ENCODE measurements at regions not wholly inside any gene's neighbourhood (a gene's known extent, or its start where the extent isn't known, plus 50 kb on each side); places are given as distances from the start of the nearest gene placed in this dataset.
"Not testable (repeated sequence)": the region's sequence is repeated elsewhere in the genome, so short reads cannot be mapped to it uniquely, and the experiment has no call there.

DNA sequence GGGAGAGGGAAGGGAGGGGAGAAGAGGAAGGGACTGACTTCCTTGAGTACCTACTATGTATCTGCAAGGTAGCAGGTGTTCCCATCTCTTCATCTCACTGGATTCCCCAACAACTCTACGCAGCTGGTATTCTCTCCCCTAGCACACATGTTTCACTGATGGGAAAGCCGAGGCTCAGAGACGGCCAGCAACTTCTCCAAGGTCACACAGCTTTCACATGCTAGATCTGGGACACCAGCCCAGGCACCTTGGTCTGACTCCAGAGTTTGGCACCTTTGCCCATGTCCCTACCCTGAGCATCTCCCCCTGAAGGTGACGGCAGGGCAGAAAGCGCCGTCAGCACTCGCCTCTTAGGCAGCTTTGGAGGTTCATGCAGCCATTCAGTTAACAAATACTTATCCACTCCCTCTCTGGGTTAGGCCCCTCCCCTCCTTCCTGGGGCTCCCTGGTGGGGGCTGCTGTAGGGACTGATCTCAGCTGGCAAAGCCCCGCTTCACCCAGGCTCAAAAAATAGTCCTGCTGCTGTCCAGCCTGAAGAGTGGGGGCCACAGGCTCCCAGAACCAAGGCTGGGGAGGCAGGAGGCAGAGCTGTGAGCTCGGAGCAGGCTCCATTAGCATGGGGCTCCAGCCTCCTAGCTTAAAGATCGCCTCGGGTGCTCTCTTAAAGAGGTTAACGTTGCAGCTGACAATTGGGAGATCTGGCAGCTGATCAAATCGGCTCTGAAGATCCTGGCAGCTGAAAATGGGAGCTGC is 79.4 kb downstream of the IGLL1 start:
- no peak for DNase-seq

DNA sequence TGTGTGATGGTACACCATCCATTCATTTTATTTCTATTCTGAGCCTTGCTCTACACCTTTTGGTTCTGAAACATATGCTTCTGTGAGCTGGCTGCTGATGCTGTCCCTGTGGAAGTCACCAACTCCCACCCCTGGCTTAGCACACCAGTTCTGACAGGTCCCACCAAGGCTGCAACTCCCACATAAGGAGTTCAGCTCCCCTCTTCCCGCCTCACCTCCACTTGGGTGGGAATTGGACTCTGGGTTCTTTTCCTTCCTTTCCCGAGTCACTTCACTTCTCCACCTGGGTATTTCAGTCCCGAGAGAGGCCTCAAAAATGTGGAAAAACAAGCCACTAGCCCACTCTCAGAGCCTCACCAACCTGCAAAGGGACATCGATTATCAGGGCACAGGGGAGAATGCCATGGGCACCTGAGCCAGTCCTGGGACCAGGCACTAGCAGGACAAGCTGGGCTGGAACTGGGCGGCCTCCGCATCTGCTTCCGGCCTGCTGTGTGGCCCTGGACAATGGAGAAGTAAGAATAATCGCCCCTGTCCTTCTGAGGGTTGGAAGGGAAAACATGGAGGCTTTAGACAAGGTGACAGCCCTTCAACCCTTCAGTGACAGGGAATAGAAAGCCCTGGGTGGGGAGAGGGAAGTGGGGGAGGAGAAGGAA is 80.1 kb downstream of the IGLL1 start:
- DNase-seq = no peak

DNA sequence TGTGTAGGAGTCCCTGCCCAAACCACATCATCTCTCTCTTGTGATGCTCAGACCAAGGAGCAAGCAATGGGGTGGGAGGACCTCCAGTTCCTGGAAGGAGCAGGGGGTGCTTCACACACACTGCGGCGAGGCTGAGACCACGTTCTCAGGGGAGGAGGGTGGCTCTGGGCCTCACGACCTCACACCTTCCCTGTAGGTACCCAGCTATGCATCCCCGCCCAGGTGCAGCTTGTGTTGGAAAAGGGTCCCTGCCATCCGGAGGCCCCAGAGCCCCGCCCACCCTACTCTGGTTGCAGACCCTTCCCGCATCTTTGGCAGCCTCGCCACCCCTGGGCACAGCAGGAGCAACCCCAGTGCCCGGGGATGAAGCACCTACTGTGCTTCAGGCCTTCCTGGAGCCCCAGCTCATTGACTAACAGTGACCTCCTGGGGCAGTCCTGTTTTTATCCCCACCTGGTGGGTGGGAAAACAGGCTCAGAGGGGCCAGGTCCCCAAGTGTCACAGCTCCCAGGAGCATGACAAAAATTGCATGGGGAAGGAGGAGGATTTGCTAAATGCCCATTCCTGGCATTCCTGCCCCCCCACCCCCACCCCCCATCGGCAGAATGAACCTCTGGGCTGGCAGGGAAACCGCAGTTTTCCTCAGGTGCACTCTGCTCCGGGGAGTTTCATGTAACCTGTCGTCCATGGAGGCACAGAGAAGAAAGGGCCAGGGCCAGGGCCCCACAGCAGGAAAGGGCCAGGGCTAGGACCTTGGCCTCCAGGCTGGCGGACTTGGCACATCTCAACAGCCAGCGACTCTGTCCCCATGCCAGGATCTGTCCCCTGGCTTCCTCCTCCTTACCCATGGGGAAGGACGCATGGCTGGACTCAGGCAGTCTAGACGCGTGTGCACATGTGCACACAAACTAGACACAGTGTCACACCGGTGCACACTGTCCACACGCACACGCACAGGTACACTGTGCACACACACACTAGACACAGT is 81.0 kb downstream of the IGLL1 start:
- DNase-seq = no peak

DNA sequence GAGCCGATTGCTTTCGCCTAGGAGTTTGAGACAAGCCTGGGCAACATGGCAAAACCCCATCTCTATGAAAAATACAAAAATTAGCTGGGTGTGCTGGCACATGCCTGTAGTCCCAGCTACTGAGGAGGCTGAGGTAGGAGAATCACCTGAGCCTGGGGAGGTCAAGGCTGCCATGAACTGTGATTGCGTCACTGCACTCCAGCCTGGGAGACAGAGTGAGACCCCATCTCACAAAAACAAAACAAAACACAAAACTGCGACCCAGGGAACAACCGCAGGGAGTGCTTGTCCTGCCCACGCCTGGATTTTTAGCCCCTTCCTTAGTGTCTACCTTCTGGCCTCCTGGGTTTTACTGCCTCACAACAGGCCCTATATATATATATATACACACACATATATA is 82.2 kb downstream of the IGLL1 start:
- DNase-seq = not testable (repeated sequence)

DNA sequence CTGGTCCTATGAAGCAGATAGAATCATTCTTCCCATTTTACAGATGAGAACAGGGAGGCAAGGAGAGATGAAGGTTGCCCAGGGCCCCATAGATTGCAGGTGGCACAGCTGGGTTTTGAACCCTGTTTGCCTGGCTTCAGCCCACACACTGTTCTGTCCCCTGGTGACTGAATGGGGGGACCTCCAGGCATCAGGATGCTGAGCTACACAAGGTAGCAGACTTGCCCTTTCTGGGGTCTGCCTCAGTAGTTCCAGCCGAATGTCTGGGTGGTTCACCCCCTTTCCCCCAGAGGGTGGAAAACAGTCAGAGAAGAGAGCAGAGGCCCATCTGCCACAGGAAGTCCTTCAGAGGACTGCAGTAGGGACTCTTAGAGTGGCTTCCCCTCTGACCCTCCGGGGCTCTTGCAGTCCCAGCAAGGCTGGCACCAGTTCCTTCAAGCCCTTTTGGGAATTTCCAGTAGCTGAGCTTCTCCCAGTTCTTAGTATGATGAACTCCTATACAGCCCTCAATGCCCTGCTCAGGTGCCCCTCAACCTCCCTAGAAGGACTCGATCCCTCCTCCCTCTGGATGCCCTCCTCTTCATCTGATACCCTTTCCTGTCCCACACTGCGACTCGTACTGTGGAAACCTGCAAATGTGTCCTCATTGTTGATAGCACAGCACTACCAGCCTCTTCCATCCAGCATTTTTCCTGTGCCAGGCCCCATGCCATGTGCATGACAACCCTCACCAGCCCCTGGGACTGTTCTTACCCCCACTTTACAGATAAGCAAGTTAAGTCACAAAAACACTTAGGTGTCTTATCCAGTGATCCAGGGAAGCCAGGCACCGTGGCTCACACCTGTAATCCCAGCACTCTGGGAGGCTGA is 82.8 kb downstream of the IGLL1 start:
- DNase-seq = no peak

GRCh38 chr22:23496445-23496833 is 83.7 kb downstream of the IGLL1 start:
- no peak for DNase-seq

DNA sequence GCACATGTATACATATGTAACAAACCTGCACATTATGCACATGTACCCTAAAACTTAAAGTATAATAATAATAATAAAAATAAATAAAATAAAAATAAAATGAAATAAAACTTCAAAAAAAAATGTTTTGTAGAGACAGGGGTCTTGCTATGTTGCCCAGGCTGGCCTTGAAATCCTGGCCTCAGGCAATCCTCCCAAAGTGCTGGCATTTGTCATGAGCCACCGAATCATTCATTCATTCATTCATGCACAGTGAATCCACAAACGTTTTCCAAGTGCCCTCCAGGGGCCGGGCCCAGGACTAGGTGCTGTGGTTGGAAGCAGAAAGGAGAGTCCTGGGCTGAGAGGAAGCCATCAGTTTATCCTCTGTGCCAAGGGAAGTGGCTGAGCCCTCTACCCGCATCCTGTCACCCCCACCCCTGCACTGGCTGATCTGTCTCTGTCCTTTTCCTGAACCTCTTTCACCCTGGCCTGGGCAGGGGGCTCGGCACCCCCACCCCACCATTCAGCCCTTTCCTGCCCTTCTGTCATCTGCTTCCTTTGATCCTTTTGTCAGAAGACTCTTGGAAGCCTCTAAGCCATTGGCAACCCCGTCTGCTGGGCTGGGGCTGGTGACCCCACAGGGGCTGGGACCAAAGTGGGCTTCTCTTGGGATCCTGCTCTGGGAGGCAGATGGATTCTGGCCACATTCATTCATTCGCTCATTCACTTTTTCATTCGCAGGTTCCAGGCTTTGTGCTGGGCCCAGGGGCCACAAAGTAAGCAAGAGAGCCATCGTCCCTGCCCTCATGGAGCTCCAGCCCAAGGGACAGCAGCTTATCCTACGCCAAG is 84.3 kb downstream of the IGLL1 start:
- DNase-seq = no peak

DNA sequence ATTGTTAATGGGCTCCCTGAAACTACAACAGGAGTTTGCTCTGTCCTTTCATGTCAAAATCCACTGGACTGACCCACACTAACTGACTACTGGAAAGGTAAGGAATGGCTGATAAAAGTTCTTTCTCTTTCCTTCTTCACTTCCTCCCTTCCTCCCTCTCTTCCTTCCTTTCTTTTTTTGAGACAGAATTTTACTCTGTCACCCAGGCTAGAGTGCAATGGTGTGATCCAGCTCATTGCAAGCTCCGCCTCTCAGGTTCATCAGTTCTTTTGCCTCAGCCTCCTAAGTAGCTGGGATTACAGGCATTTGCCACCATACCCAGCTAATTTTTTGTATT is 85.2 kb downstream of the IGLL1 start:
- no peak for DNase-seq

- DNase-seq = no peak
These were observed 94.6 kb downstream of the IGLL1 start for GRCh38 chr22:23485490-23485889.

- DNase-seq = no peak
These were observed 95.4 kb downstream of the IGLL1 start for GRCh38 chr22:23484651-23485050.

DNA sequence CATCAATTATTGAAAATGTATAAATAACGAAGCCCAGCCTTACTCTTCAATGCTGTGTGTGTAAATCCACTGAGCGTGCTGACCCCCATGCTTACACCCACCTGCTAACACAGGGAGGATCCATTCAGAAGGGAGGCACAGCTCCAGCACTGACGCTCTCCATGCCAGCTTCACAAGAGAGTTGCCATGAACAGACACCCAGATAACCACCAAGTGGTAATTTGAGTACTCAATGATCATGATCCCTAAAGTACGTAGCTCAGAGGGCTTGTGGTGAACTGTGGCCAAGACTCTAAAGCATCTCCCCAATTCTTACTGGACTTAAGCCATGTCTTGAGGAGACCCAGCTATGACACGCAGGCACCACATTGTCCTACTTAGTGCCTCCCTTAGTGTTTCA is 98.7 kb downstream of the IGLL1 start:
- no peak for DNase-seq

GRCh38 chr22:23478175-23478574 is 101.9 kb downstream of the IGLL1 start:
- no peak for DNase-seq

GRCh38 chr22:23474531-23474930 is 105.6 kb downstream of the IGLL1 start:
- DNase-seq = not testable (repeated sequence)

DNA sequence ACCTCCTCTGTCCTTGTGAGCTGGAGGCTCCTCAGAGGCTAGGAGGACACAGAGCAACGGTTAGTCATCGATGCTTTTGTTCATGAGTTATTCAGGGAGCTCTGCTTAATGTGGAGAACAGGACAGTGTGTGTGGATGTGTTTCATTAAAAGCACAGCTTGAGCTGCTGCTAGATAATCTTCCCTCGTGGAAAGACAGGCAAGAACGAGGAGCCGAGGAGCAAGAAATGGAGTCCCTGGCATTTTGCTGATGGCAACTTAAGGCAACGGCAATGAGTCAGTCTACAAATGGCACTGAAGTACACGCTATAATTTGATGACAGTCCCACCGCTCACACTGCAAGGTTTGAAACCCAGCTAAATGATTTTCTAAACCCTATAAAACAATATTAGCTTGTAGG is 106.2 kb downstream of the IGLL1 start:
- no peak for DNase-seq

DNA sequence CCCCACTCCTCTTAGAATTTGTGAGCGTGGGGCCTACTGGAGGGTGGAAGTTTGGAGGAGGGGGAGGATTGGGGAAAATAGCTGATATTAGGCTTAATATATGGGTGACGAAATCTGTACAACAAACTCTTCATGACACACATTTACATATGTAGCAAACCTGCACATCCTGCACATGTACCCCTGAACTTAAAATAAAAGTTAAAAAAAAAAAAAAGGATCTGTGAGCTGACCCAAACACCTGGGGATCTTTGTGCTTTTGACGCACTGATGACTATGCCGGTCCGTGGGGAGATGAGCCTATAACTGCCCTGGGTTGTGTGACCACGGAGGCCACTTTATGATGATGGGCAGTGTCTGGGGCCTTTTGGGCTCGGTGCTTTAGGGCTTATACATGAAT is 107.7 kb downstream of the IGLL1 start:
- not testable (repeated sequence) for DNase-seq

GRCh38 chr22:23471698-23472097 is 108.4 kb downstream of the IGLL1 start:
- no peak for DNase-seq

- DNase-seq = no peak
These were observed 109.2 kb downstream of the IGLL1 start for GRCh38 chr22:23470811-23471389.

DNA sequence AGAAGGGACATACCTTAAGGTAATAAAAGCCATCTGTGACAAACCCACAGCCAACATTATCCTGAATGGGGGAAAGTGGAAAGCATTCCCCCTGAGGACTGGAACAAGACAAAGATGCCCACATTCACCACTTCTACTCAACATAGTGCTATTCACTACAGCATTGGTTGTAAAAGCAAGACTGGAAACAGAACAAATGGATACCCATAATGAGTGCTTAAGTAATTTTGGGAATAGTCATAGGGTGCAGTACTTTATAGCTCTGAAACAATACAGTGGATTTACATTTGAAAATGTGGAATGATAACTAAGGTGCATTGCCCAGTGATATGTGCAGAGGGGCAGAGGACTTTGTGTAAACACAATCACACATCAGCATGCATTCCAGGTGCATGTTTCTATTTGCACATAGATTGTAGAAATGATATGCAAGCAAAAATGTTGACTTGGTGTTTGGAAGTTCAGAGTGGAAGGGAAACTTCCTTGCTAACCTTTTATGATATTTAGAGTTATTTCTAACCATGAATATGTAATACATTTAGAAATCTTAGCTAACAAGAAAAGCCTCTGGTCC is 112.3 kb downstream of the IGLL1 start:
- DNase-seq = no peak

DNA sequence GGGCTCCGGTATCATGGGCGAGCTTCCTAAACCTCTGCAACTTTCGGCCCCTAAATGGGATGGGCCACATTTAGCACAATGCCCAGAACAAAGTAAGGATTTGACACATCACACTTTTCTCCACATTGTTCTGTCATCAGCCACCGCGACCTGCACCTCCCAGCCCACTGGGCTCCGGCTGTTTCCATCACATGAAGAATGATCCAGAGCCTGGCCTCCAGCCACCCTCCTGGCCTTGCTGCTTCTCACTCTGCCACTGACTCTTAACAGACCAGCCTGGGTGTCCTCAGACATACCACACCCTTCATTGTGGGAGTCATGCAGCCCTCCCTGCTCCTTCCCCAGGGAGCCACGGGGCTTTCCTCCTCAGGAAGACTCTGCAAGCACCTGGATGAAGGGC is 113.7 kb downstream of the IGLL1 start:
- DNase-seq = no peak

DNA sequence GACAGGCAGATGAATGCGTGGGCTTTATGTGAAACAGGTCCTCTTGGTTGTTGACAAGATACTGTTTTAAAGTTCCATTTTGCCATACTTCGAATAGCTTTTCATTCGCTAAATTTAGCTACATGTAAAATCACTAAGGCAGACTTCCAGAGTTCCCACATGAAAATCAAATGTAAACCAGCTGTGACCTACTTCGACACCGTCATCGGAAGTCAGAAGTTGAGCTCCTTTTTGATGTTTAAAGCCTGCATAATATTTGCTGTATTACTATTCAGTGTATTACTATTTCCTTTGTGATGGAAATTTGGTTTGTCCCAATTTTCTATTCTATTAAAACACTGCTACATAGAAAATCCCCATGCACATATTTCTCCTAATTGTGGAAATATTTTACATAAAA is 115.3 kb downstream of the IGLL1 start:
- not testable (repeated sequence) for DNase-seq

DNA sequence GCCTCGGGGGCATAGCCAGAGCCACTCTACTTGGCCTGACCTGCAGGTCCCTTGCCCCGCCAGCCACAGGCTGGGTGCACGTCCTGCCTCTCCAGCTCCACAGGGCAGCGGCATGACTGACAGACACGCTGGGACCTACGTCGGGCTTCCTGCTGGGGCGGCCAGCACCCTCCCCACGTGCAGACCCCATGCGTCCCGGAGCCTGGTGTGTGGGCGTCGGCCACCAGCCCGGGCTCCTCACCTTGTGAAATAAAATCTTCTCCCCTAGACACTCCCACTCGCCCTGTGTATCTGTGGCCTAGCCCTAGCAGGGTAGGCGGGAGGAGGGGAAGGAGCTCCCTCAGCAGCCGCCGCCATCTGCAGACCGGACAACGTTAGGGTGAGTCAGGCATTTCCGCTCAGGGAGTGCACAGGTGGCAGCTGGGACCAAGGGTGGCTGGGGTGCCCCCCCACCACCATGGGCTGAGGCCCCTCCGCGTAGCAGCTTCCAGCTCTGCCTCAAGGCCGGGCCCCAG is 119.5 kb downstream of the IGLL1 start:
- DNase-seq = not testable (repeated sequence)

All from activated T-cell treated with anti-CD3 and anti-CD28 coated beads for 4 hours (primary cell).